GM18511 (cell line): ENCODE measurements at regions not wholly inside any gene's neighbourhood (a gene's known extent, or its start where the extent isn't known, plus 50 kb on each side); places are given as distances from the start of the nearest gene placed in this dataset.
"Not testable (repeated sequence)": the region's sequence is repeated elsewhere in the genome, so short reads cannot be mapped to it uniquely, and the experiment has no call there.

Experiments used
- ATAC-seq: cut with Tn5 transposase; IDR thresholded peaks from one replicate; pipeline ENCODE4 v1.9.1; 2021; ENCODE audit warnings: mild to moderate bottlenecking, moderate library complexity; ENCODE audit not compliant: unreplicated experiment

DNA sequence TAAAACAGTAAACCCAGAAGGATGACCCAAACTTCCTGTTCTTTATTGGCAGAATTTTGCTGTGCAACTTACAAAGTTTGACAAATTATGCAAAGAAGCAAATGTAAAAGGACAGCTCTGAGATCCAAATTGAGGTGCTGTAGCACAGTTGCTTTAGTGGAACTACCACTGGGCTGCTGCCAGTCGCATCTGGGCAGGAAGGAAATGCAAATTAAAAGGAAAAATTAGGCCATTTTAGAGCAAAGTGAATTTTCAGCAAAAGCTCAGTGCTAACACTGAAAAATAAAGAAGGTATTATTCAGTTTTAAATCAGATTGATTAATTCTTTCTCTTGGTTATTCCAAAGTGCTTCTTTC lies 104.5 kb downstream of the ZMAT3 start:
- ATAC-seq, result peak; percentile 25

DNA sequence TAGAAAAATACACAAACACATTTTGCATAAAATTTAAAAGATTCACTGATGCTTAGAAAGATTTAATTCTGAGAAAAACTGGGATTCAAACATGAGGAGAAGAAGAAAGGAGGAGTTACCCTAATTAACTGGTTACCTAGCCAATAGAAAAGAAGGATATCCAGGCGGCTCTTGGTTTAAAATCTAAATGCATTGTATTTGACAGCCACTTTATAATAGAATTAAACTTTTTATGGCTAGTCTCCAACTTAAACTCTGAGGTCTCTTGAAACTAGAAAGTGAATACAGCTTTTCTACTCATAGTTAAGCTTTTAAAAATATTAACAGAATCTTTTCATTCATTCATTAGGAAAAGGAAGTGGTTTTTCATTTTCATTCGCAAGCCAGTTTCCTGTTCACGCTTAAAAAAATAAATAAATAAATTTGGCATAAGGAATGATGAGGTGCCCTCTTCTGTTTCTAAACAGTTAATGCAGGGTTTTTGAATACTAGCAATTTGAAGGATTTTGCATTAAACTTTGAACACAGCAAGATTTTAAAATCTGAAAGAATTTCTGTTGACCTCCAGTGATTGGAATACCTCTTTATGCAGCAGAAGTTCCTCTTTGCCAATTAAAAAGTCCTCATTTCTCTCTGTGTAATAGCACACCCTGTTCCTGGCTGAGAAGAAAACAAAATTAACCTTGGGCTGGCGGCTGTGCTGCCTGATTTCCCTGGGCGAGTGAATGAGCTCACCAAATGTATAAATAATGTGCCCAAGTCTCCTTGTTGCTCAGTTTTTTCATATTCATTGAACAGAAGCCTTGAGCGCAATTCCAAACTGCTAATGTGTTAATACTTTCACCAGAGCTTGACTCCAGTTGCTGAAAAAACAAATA lies 105.1 kb downstream of the ZMAT3 start:
- peak; percentile 49 for ATAC-seq

DNA sequence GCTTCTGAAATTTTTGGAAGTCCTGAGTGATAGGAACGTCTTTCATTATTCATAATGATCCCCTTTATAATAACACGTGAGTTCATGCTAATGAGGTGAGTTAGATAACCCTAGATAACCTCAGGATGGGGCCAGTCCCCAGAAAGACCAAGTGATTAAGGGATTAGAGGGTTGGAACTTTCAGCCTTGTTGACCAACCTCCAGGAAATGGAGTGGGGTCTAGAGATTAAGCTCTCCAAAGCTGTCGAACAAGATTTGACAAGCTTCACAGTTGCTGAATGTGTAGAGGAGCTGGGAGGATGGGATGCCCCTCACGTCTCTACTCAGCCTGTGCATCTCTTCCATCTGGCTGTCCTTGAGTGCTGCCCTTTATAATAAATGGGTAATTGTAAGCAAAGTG lies 107.1 kb downstream of the ZMAT3 start:
- no peak for ATAC-seq

DNA sequence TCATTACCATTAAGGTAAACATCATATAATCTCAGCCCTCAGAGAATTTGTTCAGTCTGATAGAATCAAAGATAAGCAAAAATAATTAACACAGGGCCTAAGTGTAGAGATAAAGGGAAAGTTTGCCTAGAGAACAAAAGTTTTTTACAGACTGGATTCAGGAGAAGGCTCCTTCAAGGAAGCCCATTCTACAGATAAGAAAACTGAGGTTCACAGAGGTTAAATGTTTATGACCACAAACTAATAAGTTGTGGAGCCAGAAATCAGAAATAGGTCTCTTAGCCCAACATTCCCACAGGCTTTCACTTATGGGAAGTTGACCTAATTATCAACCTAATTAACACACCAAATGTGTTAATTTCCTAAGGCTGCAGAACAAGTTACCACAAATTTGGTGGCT lies 110.7 kb downstream of the ZMAT3 start:
- ATAC-seq, result no peak

DNA sequence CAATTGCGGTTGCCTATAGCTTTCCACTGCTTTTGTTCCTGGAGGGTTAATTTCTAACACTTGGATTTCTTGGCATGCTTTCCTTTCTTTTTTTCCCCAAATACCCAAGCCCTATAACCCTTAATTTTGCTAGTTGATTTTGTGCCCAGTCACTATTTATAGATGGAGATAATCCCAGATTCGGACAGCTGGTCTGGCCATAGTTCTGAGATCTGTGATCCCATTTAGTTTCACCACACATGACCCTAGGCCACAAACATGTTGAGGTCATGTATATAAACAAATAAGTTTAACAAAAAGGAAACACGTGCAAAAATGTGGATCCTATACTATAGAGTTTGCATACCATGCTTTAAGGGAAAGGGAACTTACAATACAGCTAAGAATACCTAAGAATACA lies 111.4 kb downstream of the ZMAT3 start:
- ATAC-seq, result no peak

DNA sequence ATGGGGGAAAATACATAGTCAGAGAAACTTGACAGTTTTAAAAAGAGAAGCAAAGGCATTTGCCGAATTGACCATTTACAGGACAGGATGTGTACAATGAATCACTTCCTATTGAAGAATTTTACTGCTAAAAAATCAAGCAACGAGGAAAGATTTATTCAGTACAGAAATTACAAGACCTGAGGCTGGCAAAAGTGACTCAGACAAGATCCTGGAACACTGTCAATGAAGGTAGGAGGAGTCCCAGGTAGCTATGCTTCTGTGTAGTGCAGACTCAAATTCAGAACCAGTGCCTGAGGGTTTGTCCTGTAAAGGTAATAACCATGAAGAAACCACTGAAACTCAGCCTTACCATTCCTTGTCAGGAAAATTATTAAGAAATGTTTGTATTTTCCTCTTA lies 120.9 kb downstream of the ZMAT3 start:
- no peak for ATAC-seq

DNA sequence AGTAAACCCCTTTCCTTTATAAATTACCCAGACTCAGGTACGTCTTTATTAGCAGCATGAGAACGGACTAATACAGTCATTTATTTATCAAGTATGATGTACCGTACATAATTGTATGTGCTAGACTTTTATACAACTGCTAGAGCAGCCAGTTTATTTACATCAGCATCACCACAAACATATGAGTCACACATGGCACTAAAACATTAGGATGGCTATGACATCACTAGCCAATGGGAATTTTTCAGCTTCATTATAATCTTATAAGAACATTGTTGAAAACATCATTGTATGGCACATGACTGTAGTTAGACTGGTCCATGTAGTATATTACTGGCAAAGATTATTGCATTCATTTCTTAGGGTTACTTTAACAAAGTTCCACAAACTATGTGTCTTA lies 121.7 kb downstream of the ZMAT3 start:
- no peak for ATAC-seq

DNA sequence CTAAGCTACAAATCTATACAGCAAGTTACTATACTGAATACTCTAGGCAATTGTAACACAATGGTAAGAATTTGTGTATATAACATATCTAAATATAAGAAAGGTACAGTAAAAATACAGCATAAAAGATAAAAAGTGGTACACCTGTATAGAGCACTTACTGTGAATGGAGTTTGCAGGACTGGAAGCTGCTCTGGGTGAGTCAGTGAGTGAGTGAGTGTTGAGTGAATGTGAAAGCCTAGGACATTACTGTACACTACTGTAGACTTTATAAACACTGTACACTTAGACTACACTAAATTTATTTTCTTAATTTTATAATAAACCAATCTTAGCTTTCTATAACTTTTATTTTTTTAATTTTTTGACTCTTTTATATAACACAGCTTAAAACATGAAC lies 123.1 kb downstream of the ZMAT3 start:
- no peak for ATAC-seq

DNA sequence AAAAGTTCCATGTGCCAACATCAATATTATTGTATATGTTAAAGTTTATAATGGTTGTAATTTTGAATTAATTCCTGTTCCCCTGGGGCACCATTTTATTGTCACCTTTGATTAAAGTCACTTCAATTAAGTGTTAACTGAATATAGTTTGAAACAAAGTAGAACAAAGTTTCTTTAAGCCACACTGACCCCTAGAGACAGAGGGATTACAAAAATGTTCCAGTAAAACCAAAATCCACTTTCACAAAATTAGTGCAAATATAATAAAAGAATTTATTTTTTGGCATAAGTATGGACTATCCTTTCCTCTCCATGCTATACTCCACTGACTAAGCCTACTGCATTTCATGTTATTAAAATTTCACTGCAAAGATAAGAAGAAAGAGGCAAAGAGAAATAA lies 123.9 kb downstream of the ZMAT3 start:
- ATAC-seq, result no peak

DNA sequence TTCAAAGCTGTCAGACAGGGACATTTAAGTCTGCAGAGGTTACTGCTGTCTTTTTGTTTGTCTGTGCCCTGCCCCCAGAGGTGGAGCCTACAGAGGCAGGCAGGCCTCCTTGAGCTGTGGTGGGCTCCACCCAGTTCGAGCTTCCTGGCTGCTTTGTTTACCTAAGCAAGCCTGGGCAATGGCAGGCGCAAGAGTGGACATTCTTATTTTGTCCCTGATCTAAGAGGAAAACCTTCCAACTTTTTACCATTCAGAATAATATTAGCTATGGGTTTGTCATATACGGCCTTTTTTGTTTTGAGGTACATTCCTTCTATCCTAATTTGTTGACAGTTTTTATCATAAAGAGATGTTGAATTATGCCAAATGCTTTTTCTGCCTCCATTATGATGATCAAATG lies 129.3 kb downstream of the ZMAT3 start:
- ATAC-seq, result not testable (repeated sequence)

DNA sequence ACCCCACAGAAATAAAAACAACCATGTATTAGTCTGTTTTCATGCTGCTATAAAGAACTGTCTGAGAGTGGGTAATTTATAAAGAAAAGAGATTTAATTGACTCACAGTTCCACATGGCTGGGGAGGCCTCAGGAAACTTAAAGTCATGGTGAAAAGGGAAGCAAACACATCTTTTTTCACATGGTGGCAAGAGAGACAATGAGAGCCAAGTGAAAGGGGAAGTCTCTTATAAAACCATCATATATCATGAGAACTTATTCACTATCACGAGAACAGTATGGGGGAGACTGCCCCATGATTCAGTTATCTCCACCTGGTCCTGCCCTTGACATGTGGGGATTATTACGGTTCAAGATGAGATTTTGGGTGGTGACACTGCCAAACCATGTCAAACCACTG lies 141.5 kb downstream of the ZMAT3 start:
- no peak for ATAC-seq

DNA sequence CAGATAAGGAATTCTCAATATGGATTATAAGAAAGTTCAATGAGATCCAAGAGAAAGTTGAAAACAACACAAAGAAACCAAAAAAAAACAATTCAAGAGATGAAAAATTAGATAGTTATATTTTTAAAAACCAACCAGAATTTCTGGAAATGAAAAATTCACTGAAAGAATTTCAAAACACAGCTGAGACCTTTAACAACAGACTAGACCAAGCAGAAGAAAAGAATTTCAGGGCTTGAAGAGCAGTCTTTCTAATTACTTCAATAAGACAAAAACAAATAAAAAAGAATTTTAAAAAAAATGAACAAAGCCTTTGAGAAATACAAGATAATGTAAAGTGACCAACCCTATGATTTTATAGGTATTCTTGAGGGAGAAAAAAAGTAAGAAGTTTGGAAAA lies 155.4 kb downstream of the ZMAT3 start:
- ATAC-seq, result no peak

DNA sequence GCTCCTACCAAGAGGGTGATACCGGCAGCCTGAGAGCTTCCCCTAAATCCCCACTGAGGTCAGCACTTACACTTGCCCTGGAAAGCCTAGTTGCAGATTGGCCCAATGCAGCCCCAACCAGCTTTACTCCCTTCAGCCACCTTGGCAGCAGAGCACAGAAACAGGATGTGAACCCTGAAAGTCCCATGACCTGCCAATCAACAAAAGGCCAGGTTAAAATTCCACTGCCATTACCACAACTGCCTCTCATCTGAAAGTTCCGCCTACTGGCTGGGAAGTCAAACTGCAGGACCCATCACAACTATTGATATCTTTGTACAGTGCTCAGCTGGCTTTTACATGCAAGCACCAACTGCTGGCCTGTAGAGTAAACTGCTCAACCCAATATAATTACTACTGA lies 156.2 kb downstream of the ZMAT3 start:
- peak; percentile 70 for ATAC-seq

DNA sequence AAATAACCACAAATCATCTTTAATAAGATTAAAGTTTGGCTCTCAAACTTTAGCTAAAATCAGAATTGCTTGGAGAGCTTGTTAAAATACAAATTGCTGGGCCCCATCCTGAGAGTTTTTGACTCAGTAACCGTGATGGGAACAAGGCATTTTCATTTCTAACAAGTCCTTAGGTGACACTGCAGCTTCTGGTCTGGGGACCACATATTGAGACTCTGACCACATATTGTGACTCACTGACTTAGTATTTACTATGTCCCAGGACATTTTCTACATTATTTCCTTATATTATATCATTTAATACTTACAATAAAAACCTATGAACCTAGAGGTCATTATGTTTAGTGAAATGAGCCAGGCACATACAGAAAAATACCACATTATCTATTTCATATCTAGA lies 164.5 kb downstream of the ZMAT3 start:
- no peak for ATAC-seq

DNA sequence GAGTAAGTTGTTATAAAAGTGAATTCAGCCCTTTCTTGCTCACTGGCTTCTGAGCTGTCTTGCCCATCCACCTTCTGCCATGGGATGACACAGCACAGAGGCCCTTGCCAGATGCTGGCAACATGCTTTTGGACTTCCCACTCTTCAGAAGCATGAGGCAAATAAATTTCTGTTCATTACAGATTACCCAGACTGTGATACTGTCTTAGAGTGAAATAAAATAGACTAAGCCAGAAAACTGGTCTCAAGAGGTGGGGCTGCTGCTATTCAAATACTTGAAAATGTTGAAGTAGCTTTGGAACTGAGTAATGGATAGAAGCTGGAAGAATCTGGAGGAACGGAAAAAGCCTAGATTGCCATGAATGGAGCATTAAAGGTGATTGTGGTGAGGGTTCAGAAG lies 170.4 kb downstream of the ZMAT3 start:
- no peak for ATAC-seq

DNA sequence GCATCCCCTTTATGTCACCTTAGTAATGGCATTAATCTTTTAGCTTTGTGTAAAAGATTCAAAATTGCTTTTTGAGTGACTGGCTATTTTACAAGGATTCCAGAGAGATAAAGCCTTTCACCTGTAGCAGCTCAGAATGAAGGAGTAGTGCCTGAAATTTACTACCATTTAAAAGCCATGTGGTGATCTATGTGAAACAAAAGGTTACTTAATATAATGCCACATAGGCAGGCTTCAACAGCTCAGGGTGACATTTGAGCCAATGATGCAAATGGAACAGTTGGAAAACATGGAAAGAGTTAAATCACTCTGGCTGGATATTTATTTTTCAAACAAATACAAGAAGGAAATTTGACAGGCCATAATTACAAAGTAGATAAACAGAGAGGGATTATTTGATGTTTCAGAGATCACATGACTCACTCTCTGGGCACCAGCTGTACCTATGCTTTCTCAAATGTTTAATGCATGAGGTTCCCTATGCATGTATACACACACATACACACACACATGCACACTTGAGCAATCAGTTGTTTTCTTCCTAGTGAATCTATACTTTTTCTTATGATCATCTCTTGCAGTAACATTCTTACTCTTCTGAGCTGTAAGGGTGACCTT lies 171.5 kb downstream of the ZMAT3 start:
- no peak for ATAC-seq

DNA sequence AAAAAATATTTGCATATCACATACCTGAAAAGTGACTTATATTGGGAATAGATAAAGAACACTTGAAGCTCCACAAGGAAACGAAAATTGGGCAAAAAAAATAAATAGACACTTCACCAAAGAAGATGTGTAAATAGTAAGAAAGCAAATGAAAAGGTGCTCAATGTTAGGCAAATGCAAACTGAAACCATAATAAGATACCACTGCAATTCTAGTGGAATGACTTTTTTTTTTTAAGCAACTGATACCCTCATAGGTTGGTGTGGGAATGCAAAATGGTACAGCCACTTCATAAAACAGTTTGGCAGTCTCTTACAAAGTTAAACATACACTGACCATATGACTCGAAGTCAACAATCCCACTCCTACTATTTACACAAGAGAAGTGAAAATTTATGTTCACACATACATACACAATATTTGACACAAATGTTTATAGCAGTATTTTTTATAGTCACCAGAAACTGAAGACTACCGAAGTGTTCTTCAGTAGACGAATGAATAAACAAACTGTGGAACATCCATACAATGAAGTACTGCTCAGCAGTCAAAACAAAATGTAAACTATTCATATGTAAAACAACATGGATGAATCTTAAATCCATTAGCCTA lies 176.3 kb downstream of the ZMAT3 start:
- ATAC-seq, result no peak
